H1 (cell line): ENCODE measurements at regions not wholly inside any gene's neighbourhood (a gene's known extent, or its start where the extent isn't known, plus 50 kb on each side); places are given as distances from the start of the nearest gene placed in this dataset.

Experiments
- CTCF ChIA-PET: fragments of 300-600 bp; sonication (Branson Sonifier 250); formaldehyde crosslinking; loops from one replicate; lab custom pipeline; 2021; ENCODE audit not compliant: partially characterized antibody; lab: Charles Lee
- POLR2A ChIA-PET: fragments of 300-600 bp; sonication (Branson Sonifier 250); formaldehyde crosslinking; loops from one replicate; lab custom pipeline; 2021; ENCODE audit warnings: inconsistent platforms; ENCODE audit not compliant: partially characterized antibody; lab: Charles Lee
- DNase-seq, 2 experiments: peaks; one replicate each; pipeline versions ENCODE4 v3.0.0 to v3.0.0-alpha.2; 2010 to 2022; ENCODE audit warnings: low spot score in 2 of 2, low read depth in 1 of 2, mixed read lengths in 1 of 2
- FAIRE-seq: peaks from 2 replicates; lab custom pipeline; 2011; peaks lifted over from hg19 to GRCh38; lab: Jason Lieb, UNC
- H2AFZ ChIP-seq: 2 replicates; pipeline ENCODE4 v1.8.1; 2012; ENCODE audit warnings: low read length, inconsistent platforms
- H2AK5ac ChIP-seq: 2 replicates; pipeline ENCODE4 v1.6.1; 2013; ENCODE audit warnings: low read depth, low read length
- H2BK120ac ChIP-seq: replicated peaks from 2 replicates; pipeline ENCODE3; 2013; ENCODE audit warnings: low read depth, low read length, inconsistent platforms
- H2BK12ac ChIP-seq: 2 replicates; pipeline ENCODE4 v1.6.1; 2013; ENCODE audit warnings: low read depth, low read length
- H2BK15ac ChIP-seq: 2 replicates; pipeline ENCODE4 v1.6.1; 2013; ENCODE audit warnings: low read length
- H2BK20ac ChIP-seq: 2 replicates; pipeline ENCODE4 v1.6.1; 2013; ENCODE audit warnings: low read length
- H2BK5ac ChIP-seq: 2 replicates; pipeline ENCODE4 v1.6.1; 2013; ENCODE audit warnings: low read depth, low read length
- H3K14ac ChIP-seq: 2 replicates; pipeline ENCODE4 v1.6.1; 2013; ENCODE audit warnings: inconsistent platforms; ENCODE audit not compliant: insufficient read length
- H3K18ac ChIP-seq: 2 replicates; pipeline ENCODE4 v1.6.1; 2013; ENCODE audit warnings: low read length; ENCODE audit errors: extremely low read depth
- H3K23ac ChIP-seq: 2 replicates; pipeline ENCODE4 v1.6.1; 2013; ENCODE audit warnings: inconsistent platforms; ENCODE audit not compliant: insufficient read length
- H3K23me2 ChIP-seq: 2 replicates; pipeline ENCODE4 v1.6.1; 2013; ENCODE audit warnings: low read depth, low read length
- H3K27ac ChIP-seq: 2 replicates; pipeline ENCODE4 v1.6.1; 2011; ENCODE audit warnings: low read depth, low read length, inconsistent platforms
- H3K27me3 ChIP-seq, 4 experiments: replicated peaks in 1 of 4; 1 replicate in 1 of 4; 2 replicates in 3 of 4; pipeline versions ENCODE4 v1.6.1 to v1.8.1; 2011 to 2013; ENCODE audit warnings: low read length in 3 of 4, mild to moderate bottlenecking in 3 of 4, inconsistent platforms in 2 of 4, mixed read lengths in 2 of 4, moderate library complexity in 1 of 4; ENCODE audit not compliant: control insufficient read depth in 3 of 4, insufficient read depth in 3 of 4; ENCODE audit errors: extremely low read depth in 1 of 4
- H3K36me3 ChIP-seq, 4 experiments: 2 replicates each; pipeline versions ENCODE4 v1.6.1 to v1.8.1; 2011 to 2013; ENCODE audit warnings: mild to moderate bottlenecking in 4 of 4, low read length in 3 of 4, moderate library complexity in 2 of 4, control low read depth in 1 of 4, inconsistent platforms in 1 of 4; ENCODE audit not compliant: insufficient read depth in 4 of 4, control insufficient read depth in 2 of 4
- H3K4ac ChIP-seq: replicated peaks from 2 replicates; pipeline ENCODE3; 2013; ENCODE audit warnings: low read length, low read depth, mixed read lengths, inconsistent platforms; ENCODE audit not compliant: insufficient read length
- H3K4me1 ChIP-seq, 4 experiments: replicated peaks in 1 of 4; 1 replicate in 1 of 4; 2 replicates in 3 of 4; pipeline versions ENCODE4 v1.6.1 to v1.8.1; 2011 to 2013; ENCODE audit warnings: low read length in 3 of 4, inconsistent platforms in 2 of 4, mixed read lengths in 1 of 4; ENCODE audit not compliant: insufficient read depth in 4 of 4, control insufficient read depth in 3 of 4
- H3K4me2 ChIP-seq, 2 experiments: 2 replicates each; pipeline versions ENCODE4 v1.6.1 to v1.8.1; 2011 to 2013; ENCODE audit warnings: low read depth in 2 of 2, low read length in 2 of 2, control low read depth in 1 of 2, inconsistent platforms in 1 of 2, mild to moderate bottlenecking in 1 of 2; ENCODE audit not compliant: insufficient read depth in 1 of 2
- H3K4me3 ChIP-seq, 4 experiments: fragments of 200-600, 300-600 bp in 1 of 4; sonication (generic), shearing (Covaris generic), sonication (Bioruptor Twin) in 1 of 4; 2 replicates each; pipeline versions ENCODE4 v1.5.1 to v1.8.1; 2011 to 2016; ENCODE audit warnings: low read length in 4 of 4, low read depth in 3 of 4, control low read depth in 2 of 4, inconsistent platforms in 2 of 4, mild to moderate bottlenecking in 2 of 4, mixed read lengths in 1 of 4, moderate library complexity in 1 of 4; ENCODE audit not compliant: insufficient read depth in 2 of 4; ENCODE audit errors: extremely low read depth in 1 of 4
- H3K56ac ChIP-seq: replicated peaks from 2 replicates; pipeline ENCODE3; 2013; ENCODE audit warnings: low read depth, mild to moderate bottlenecking, mixed read lengths, low read length, inconsistent platforms; ENCODE audit not compliant: insufficient read length
- H3K79me1 ChIP-seq: 2 replicates; pipeline ENCODE4 v1.6.1; 2013; ENCODE audit warnings: low read depth, low read length, control low read depth
- H3K79me2 ChIP-seq, 2 experiments: 2 replicates each; pipeline versions ENCODE4 v1.6.1 to v1.8.1; 2012 to 2013; ENCODE audit warnings: low read length in 2 of 2, mild to moderate bottlenecking in 2 of 2, inconsistent platforms in 1 of 2; ENCODE audit not compliant: insufficient read depth in 2 of 2, control insufficient read depth in 1 of 2
- H3K9ac ChIP-seq, 4 experiments: replicated peaks in 1 of 4; 1 replicate in 1 of 4; 2 replicates in 3 of 4; pipeline versions ENCODE4 v1.6.1 to v1.8.1; 2011 to 2013; ENCODE audit warnings: low read depth in 3 of 4, low read length in 3 of 4, control low read depth in 2 of 4, mild to moderate bottlenecking in 2 of 4, moderate library complexity in 2 of 4, inconsistent platforms in 1 of 4; ENCODE audit errors: extremely low read depth in 1 of 4
- H3K9me3 ChIP-seq, 2 experiments: 2 replicates each; pipeline versions ENCODE4 v1.6.1 to v1.8.1; 2012 to 2013; ENCODE audit warnings: mild to moderate bottlenecking in 2 of 2, moderate library complexity in 2 of 2, control low read depth in 1 of 2, inconsistent platforms in 1 of 2, low read depth in 1 of 2, low read length in 1 of 2, mixed read lengths in 1 of 2; ENCODE audit not compliant: insufficient read depth in 2 of 2
- H4K20me1 ChIP-seq, 2 experiments: replicated peaks in 1 of 2; 2 replicates each; pipeline versions ENCODE3 to v1.8.1; 2011 to 2013; ENCODE audit warnings: inconsistent platforms in 2 of 2, low read length in 2 of 2, mild to moderate bottlenecking in 1 of 2; ENCODE audit not compliant: insufficient read depth in 2 of 2, control insufficient read depth in 1 of 2
- H4K5ac ChIP-seq: 2 replicates; pipeline ENCODE4 v1.6.1; 2013; ENCODE audit warnings: low read length, low read depth, mixed read lengths, inconsistent platforms; ENCODE audit not compliant: insufficient read length
- H4K8ac ChIP-seq: 2 replicates; pipeline ENCODE4 v1.8.0; 2013; ENCODE audit warnings: mild to moderate bottlenecking, moderate library complexity, low read length, inconsistent platforms; ENCODE audit not compliant: insufficient read depth; ENCODE audit errors: extremely low read depth
- H4K91ac ChIP-seq: replicated peaks from 2 replicates; pipeline ENCODE3; 2013; ENCODE audit warnings: low read length, mixed read lengths, inconsistent platforms; ENCODE audit not compliant: insufficient read length
- E2F6 ChIP-seq: IDR thresholded peaks from 2 replicates; pipeline ENCODE4 v1.6.1; 2012; ENCODE audit warnings: inconsistent platforms
- HDAC6 ChIP-seq: IDR thresholded peaks from one replicate; pipeline ENCODE4 v1.7.1; 2012; ENCODE audit warnings: low read depth, mild to moderate bottlenecking, inconsistent platforms, low read length, moderate library complexity
- KDM5A ChIP-seq: fragments of 200-600 bp; IDR thresholded peaks from 2 replicates; pipeline ENCODE4 v1.7.1; 2012; ENCODE audit warnings: mild to moderate bottlenecking, low read length, inconsistent platforms, mixed read lengths
- POLR2AphosphoS5 ChIP-seq: IDR thresholded peaks from 2 replicates; pipeline ENCODE4 v1.6.1; 2011; ENCODE audit warnings: low read depth, low read length
- RXRA ChIP-seq: IDR thresholded peaks from 2 replicates; pipeline ENCODE4 v1.6.1; 2011; ENCODE audit warnings: low read depth, mild to moderate bottlenecking, low read length, moderate library complexity; ENCODE audit not compliant: insufficient read depth
- WGBS, 2 experiments: shearing (Covaris generic) in 1 of 2; methylation state at CpG; one replicate each; pipeline versions ENCODE4 v1.1.6 to v1.1.7; 2013 to 2015; ENCODE audit warnings: low lambda C conversion rate in 2 of 2, mixed read lengths in 2 of 2, inconsistent platforms in 1 of 2, low coverage in 1 of 2, missing lambda C conversion rate in 1 of 2; ENCODE audit not compliant: insufficient replicate concordance in 2 of 2, insufficient coverage in 1 of 2, insufficient read length in 1 of 2; ENCODE audit errors: extremely low coverage in 1 of 2, missing lambda C conversion rate in 1 of 2; 5-methylcytosine and 5-hydroxymethylcytosine counted together

GRCh38 chr2:216950547-216950946 is 90.7 kb upstream of the TNP1 start:
- 73% methylated on average over 2 of the region's 2 CpGs; no CpG with 5 or more reads in 1 of the 2 experiments for WGBS, 2 experiments
- H2BK15ac ChIP-seq, result no peak overlapping the region
- H2BK12ac ChIP-seq, result no peak overlapping the region
- H3K27me3 ChIP-seq, result no peaks in the 10 kb centered on the region
- no peak overlapping the region for H3K18ac ChIP-seq
- TF ChIP-seq HDAC6 (no peak), POLR2AphosphoS5 (no peak), RXRA (no peak), E2F6 (no peak), KDM5A (no peak)
- no peaks in the 10 kb centered on the region for H3K79me2 ChIP-seq
- H3K36me3 ChIP-seq, result no peaks in the 10 kb centered on the region
- no peak overlapping the region for H4K91ac ChIP-seq
- no peak overlapping the region for H2BK20ac ChIP-seq
- no peak overlapping the region for H4K5ac ChIP-seq
- CTCF ChIA-PET, result interaction anchor here (1.3 kb wide), 1 partner anchor 216 kb away, joined by 3 read pairs; no protein-coding TSS in a partner anchor
- H3K79me1 ChIP-seq, result no peaks in the 10 kb centered on the region
- H3K4me3 ChIP-seq, result no peak overlapping the region
- no peak for DNase-seq
- no peak overlapping the region for H3K56ac ChIP-seq
- H4K20me1 ChIP-seq, result no peaks in the 10 kb centered on the region
- no peak overlapping the region for H4K8ac ChIP-seq
- POLR2A ChIA-PET, result interaction anchor here (0.6 kb wide), 1 partner anchor 41 kb away, joined by 4 read pairs; no protein-coding TSS in a partner anchor
- no peak overlapping the region for H2AFZ ChIP-seq
- no peaks in the 10 kb centered on the region for H3K9me3 ChIP-seq
- H2AK5ac ChIP-seq, result no peak overlapping the region
- no peak overlapping the region for H2BK120ac ChIP-seq
- no peak overlapping the region for H2BK5ac ChIP-seq
- FAIRE-seq, result no peak
- H3K4me1 ChIP-seq, result no peaks in the 10 kb centered on the region
- no peak overlapping the region for H3K14ac ChIP-seq
- H3K4ac ChIP-seq, result no peak overlapping the region
- H3K27ac ChIP-seq, result no peak overlapping the region
- H3K23ac ChIP-seq, result no peak overlapping the region
- H3K9ac ChIP-seq, result no peak overlapping the region
- H3K4me2 ChIP-seq, result no peak overlapping the region
- no peaks in the 10 kb centered on the region for H3K23me2 ChIP-seq
